Endothelial cell (in vitro differentiated cells): ENCODE measurements at regions not wholly inside any gene's neighbourhood (a gene's known extent, or its start where the extent isn't known, plus 50 kb on each side); places are given as distances from the start of the nearest gene placed in this dataset.

ENCODE experiments used
- DNase-seq: peaks from one replicate; pipeline ENCODE4 v3.0.0; 2021; ENCODE audit warnings: low spot score
- H3K27ac Mint-ChIP-seq: one replicate; pipeline ENCODE4 v1.8.0; 2021; ENCODE audit warnings: mixed read lengths, inconsistent platforms; ENCODE audit not compliant: unreplicated experiment
- H3K27me3 Mint-ChIP-seq: one replicate; pipeline ENCODE4 v1.8.0; 2021; ENCODE audit warnings: mild to moderate bottlenecking, moderate library complexity, mixed read lengths, inconsistent platforms; ENCODE audit not compliant: unreplicated experiment
- H3K36me3 Mint-ChIP-seq: one replicate; pipeline ENCODE4 v1.8.0; 2021; ENCODE audit warnings: mild to moderate bottlenecking, low read depth, mixed read lengths, inconsistent platforms; ENCODE audit not compliant: unreplicated experiment
- H3K4me1 Mint-ChIP-seq: one replicate; pipeline ENCODE4 v1.8.0; 2021; ENCODE audit warnings: mild to moderate bottlenecking, mixed read lengths, inconsistent platforms; ENCODE audit not compliant: unreplicated experiment
- H3K4me3 Mint-ChIP-seq: one replicate; pipeline ENCODE4 v1.8.0; 2021; ENCODE audit warnings: mild to moderate bottlenecking, mixed read lengths, inconsistent platforms; ENCODE audit not compliant: unreplicated experiment
- H3K9me3 Mint-ChIP-seq: one replicate; pipeline ENCODE4 v1.8.0; 2021; ENCODE audit warnings: mixed read lengths, inconsistent platforms; ENCODE audit not compliant: unreplicated experiment
- CTCF ChIP-seq: fragments of 200-600 bp; sonication (generic); IDR thresholded peaks from one replicate; pipeline ENCODE4 v1.5.0; 2021; ENCODE audit warnings: antibody characterized with exemption; ENCODE audit not compliant: unreplicated experiment

DNA sequence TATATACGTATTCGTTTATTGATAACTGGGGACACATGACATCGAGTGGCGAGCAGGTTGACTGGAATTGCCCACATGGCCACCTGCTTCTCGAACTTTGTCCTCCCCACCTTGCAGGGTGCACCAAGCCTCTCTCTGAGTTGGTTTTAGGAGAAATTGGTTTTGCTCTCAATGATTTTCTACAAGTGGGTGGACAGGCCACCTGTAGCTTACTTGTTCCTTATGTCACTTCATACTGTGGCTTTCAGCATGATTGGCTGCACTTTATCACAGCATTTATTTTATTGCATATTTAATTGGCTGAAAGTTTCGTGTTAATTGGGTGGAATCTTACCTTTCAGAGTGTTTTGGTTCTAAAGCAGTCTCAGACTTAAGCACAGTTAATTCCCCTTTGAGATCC lies 215.6 kb upstream of the SHH start:
- Mint-ChIP-seq H3K27me3 (no peaks in the 10 kb centered on the region), H3K27ac (no peak overlapping the region), H3K36me3 (peaks cover 4% of the 10 kb centered on the region), H3K4me1 (peaks cover 5% of the 10 kb centered on the region), H3K4me3 (no peak overlapping the region), H3K9me3 (no peaks in the 10 kb centered on the region)
- DNase-seq = no peak
- TF ChIP-seq CTCF = no peak

GRCh38 chr7:156026603-156027002 lies 214.3 kb upstream of the SHH start:
- DNase-seq = no peak
- Mint-ChIP-seq H3K36me3 (no peaks in the 10 kb centered on the region), H3K4me3 (no peak overlapping the region), H3K9me3 (no peaks in the 10 kb centered on the region), H3K27me3 (peaks cover 2% of the 10 kb centered on the region), H3K27ac (no peak overlapping the region), H3K4me1 (peaks cover 5% of the 10 kb centered on the region)
- TF ChIP-seq CTCF = no peak

GRCh38 chr7:156026076-156026600 lies 213.9 kb upstream of the SHH start:
- no peaks in the 10 kb centered on the region for H3K36me3 Mint-ChIP-seq
- TF ChIP-seq CTCF = no peak
- no peak for DNase-seq

GRCh38 chr7:156025675-156026074 lies 213.4 kb upstream of the SHH start:
- H3K27me3 Mint-ChIP-seq = peaks cover 2% of the 10 kb centered on the region
- H3K9me3 Mint-ChIP-seq = no peaks in the 10 kb centered on the region
- peaks cover 5% of the 10 kb centered on the region for H3K4me1 Mint-ChIP-seq
- no peaks in the 10 kb centered on the region for H3K36me3 Mint-ChIP-seq
- TF ChIP-seq CTCF = no peak
- H3K4me3 Mint-ChIP-seq = no peak overlapping the region
- no peak overlapping the region for H3K27ac Mint-ChIP-seq
- DNase-seq = no peak

More at GRCh38 chr7:156026076-156026600, 213.9 kb upstream of the SHH start:
- H3K9me3 Mint-ChIP-seq = no peaks in the 10 kb centered on the region
- no peak overlapping the region for H3K27ac Mint-ChIP-seq
- H3K4me3 Mint-ChIP-seq = no peak overlapping the region
- H3K27me3 Mint-ChIP-seq = peaks cover 2% of the 10 kb centered on the region
- H3K4me1 Mint-ChIP-seq = peaks cover 5% of the 10 kb centered on the region

DNA sequence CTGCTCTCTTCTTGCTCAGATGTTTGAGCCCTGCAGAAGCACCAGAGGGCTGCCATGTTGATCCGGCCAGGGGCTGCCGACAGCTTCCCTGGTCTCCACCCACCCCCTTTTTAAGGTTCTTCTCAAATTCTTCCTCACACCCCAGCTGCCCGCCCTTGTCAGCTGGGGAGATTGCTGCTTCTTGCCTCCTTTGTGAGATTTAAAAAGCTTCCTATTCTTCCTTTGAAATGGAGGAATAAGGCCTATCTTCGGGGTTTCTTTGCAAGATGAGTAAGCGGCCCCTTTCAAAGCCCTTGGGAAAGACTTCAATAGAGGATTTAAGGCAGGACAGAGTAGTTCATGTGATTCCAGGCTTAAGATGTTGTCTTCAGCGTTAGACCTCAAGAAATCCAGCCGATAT lies 211.9 kb upstream of the SHH start:
- Mint-ChIP-seq H3K9me3 (no peaks in the 10 kb centered on the region), H3K4me3 (no peak overlapping the region), H3K4me1 (no peaks in the 10 kb centered on the region), H3K27me3 (peaks cover 2% of the 10 kb centered on the region), H3K36me3 (no peaks in the 10 kb centered on the region), H3K27ac (no peak overlapping the region)
- TF ChIP-seq CTCF = no peak
- DNase-seq = no peak
